ENCODE measurements at regions not wholly inside any gene's neighbourhood (a gene's known extent, or its start where the extent isn't known, plus 50 kb on each side); places are given as distances from the start of the nearest gene placed in this dataset.

DNA sequence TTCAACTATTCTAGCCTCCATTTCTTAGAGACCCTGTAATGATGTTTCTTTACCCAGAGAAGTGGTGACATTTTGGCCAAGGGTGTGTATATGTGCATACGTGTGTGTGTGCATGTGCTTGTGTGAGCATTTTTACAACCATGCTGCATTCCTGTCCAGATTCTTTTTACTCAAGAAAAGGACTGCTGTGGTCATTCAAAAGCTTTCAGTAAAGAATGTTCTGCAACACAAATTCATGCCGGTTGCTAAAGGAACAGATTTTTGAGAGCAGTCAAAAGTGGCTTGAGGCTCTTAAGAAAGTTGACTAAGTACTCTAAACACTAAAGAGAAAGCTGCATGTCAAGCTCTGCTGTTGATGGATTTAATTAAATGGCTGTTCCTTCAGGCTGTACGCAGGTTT lies 65.0 kb upstream of the FMR1 start:
- Histone ChIP-seq H2AK5ac (ENCODE audit: low read depth, low read length) (no peak overlapping the region), H2BK15ac (ENCODE audit: low read depth, low read length) (no peak overlapping the region), H2AK9ac (replicated peaks; ENCODE audit: low read depth, low read length, poor library complexity) (no peak overlapping the region), H3K18ac (ENCODE audit: low read depth, low read length) (no peak overlapping the region), H4K8ac (ENCODE audit: low read depth in 2 of 2, low read length in 2 of 2) (no peak overlapping the region), H2AFZ (replicated peaks; ENCODE audit: low read length, poor library complexity) (no peak overlapping the region), H4K91ac (ENCODE audit: insufficient read depth, low read depth, low read length) (no peak overlapping the region), H2BK5ac (ENCODE audit: low read depth, low read length, poor library complexity, severe bottlenecking) (no peak overlapping the region), H3K9me3 (ENCODE audit: control insufficient read depth, insufficient read depth, low read length) (no peaks in the 10 kb centered on the region; the same call in 1 of the 2 replicates), H4K5ac (ENCODE audit: low read depth, low read length) (no peak overlapping the region), H3K36me3 (ENCODE audit: control insufficient read depth, insufficient read depth, low read length) (no peaks in the 10 kb centered on the region), H3K9me1 (ENCODE audit: insufficient read depth, low read length) (no peaks in the 10 kb centered on the region), H3K4me1 (ENCODE audit: control insufficient read depth, insufficient read depth, low read length) (no peaks in the 10 kb centered on the region), H3K14ac (replicated peaks; ENCODE audit: low read depth, low read length) (no peak overlapping the region), H3K56ac (ENCODE audit: extremely low read depth, insufficient read depth, low read length) (no peak overlapping the region), H3K4ac (ENCODE audit: low read depth, low read length) (no peak overlapping the region), H3K27me3 (ENCODE audit: control insufficient read depth, insufficient read depth, low read length) (no peaks in the 10 kb centered on the region), H3K4me3 (ENCODE audit: insufficient read depth, low read depth, low read length) (no peak overlapping the region), H2BK120ac (ENCODE audit: low read depth, low read length) (no peak overlapping the region), H2BK20ac (ENCODE audit: low read depth, low read length) (no peak overlapping the region), H3K79me1 (ENCODE audit: low read depth in 1 of 2, low read length in 2 of 2) (no peaks in the 10 kb centered on the region), H3K9ac (ENCODE audit: low read depth, low read length) (no peak overlapping the region), H4K20me1 (ENCODE audit: insufficient read depth, low read length) (no peaks in the 10 kb centered on the region), H3K23ac (ENCODE audit: low read depth, low read length) (no peak overlapping the region), H3K27ac (ENCODE audit: insufficient read depth, low read length) (no peak overlapping the region), H3K4me2 (ENCODE audit: low read depth, low read length) (no peak overlapping the region)
- ATAC-seq (ENCODE audit: low read depth) (no peak), DNase-seq (no peak)
- in situ Hi-C loops (cut with MboI; ENCODE audit: low sequenced_read_pairs) (no loop called here), dilution Hi-C loops (cut with HindIII; ENCODE audit: low sequenced_read_pairs, unreplicated experiment) (no loop called here), intact Hi-C loops (cut with micrococcal nuclease) (no loop called here)
- ChIA-PET POLR2A (ENCODE audit: unreplicated experiment) (no interaction called here), CTCF (no interaction called here)
- no peak for TF ChIP-seq RFX5 (IDR thresholded peaks at IDR 0.05; ENCODE audit: low read depth, low read length)
- no TSS peak for BruUV-seq (replicated peaks)
- WGBS, 2 experiments (ENCODE audit: extremely low coverage in 2 of 2, insufficient read length in 1 of 2): no CpG with 5 or more reads among the region's 3 CpGs

All from IMR-90 (cell line).